SJCRH30 (cell line): ENCODE measurements at regions not wholly inside any gene's neighbourhood (a gene's known extent, or its start where the extent isn't known, plus 50 kb on each side); places are given as distances from the start of the nearest gene placed in this dataset.
A peak's percentile ranks its signal among the peaks of the same experiment; 100 is the strongest.

Experiments used
- DNase-seq, 2 experiments: peaks; one replicate each; pipeline ENCODE4 v3.0.0-alpha.2; 2015 to 2020
- H3K27ac ChIP-seq: fragments of 250-450 bp; sonication (Bioruptor Pico); 2 replicates; pipeline ENCODE4 v1.5.1; 2020; ENCODE audit warnings: mild to moderate bottlenecking, moderate library complexity
- H3K27me3 ChIP-seq: fragments of 250-450 bp; sonication (Bioruptor Pico); 2 replicates; pipeline ENCODE4 v1.5.1; 2020; ENCODE audit warnings: mild to moderate bottlenecking, moderate library complexity
- H3K36me3 ChIP-seq: fragments of 250-450 bp; sonication (Bioruptor Pico); 2 replicates; pipeline ENCODE4 v1.5.1; 2020; ENCODE audit warnings: mild to moderate bottlenecking, moderate library complexity
- H3K4me1 ChIP-seq: fragments of 250-450 bp; sonication (Bioruptor Pico); 2 replicates; pipeline ENCODE4 v1.5.1; 2020; ENCODE audit warnings: mild to moderate bottlenecking, moderate library complexity
- H3K4me3 ChIP-seq: fragments of 250-450 bp; sonication (Bioruptor Pico); 2 replicates; pipeline ENCODE4 v1.5.1; 2020; ENCODE audit warnings: mild to moderate bottlenecking, moderate library complexity
- H3K9me3 ChIP-seq: fragments of 250-450 bp; sonication (Bioruptor Pico); replicated peaks from 2 replicates; pipeline ENCODE4 v1.5.1; 2020; ENCODE audit warnings: mild to moderate bottlenecking, moderate library complexity

DNA sequence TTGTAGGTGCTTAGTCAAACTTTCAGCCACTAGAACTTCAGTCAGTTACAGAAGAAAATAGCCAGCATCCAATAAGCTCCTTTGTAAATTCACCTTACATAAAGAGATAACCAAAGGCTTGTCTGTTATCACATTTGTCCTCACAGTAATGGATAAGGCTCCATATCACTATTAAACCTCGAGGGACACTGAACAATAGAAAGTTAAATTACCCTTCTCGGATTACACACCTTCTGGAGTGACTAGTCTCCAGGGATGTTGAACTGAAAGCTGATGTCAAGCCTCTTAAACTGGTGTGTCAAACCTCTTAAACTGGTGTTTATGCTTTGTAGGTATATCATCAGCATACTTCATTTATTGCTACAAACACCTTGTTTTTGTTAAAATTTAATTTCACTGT lies 639.0 kb downstream of the CENPC start:
- Histone ChIP-seq H3K36me3 (0 out of 2 replicates have a peak, but pooled peaks cover 2% of the 10 kb centered on the region), H3K27me3 (no peaks in the 10 kb centered on the region), H3K27ac (no peak overlapping the region), H3K4me3 (no peak overlapping the region), H3K4me1 (no peaks in the 10 kb centered on the region), H3K9me3 (no peaks in the 10 kb centered on the region)
- peak in 1 of 2 experiments; percentile 15 for DNase-seq

DNA sequence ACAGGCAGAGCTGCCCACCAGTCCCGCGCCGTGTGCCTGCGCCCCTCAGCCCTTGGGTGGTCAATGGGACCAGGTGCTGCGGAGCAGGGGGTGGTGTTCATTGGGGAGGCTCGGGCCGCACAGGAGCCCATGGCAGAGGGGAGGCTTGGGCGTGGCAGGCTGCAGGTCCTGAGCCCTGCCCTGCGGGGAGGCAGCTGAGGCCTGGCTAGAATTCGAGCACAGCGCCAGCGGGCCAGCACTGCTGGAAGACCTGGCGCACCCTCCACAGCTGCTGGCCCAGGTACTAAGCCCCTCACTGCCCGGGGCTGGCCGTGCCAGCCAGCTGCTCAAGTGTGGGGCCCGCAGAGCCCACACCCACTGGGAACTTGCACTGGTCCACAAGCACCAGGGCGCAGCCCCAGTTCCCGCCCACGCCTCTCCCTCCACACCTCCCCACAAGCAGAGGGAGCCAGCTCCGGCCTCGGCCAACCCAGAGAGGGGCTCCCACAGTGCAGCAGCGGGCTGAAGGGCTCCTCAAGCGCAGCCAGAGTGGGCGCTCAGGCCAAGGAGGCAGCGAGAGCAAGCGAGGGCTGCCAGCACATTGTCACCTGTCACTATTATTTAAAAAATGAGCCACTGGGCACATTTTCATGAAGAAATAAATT lies 645.8 kb downstream of the CENPC start:
- Histone ChIP-seq H3K27ac (no peak overlapping the region), H3K9me3 (no peaks in the 10 kb centered on the region), H3K4me1 (no peaks in the 10 kb centered on the region), H3K27me3 (no peaks in the 10 kb centered on the region), H3K36me3 (0 out of 2 replicates have a peak, but pooled peaks cover 2% of the 10 kb centered on the region), H3K4me3 (no peak overlapping the region)
- no peak for DNase-seq

DNA sequence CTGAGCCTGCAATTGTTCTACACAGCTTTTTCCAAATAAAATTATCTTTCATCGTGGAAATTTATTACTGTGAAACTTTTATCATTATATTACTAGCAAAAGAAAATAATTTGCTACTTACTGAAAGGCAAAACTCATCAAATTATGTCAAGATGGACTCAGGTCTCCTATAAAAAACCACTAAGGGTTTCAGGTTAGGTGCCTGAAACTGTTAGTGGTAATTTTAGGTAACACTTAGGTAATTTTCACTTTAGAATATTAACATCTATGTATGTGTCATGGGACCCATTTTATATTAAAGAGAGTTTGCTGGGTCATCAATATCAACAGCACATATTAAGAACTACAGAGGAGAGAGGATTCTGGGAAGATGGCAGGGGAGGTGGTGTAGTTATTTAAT lies 651.5 kb downstream of the CENPC start:
- no peaks in the 10 kb centered on the region for H3K9me3 ChIP-seq

DNA sequence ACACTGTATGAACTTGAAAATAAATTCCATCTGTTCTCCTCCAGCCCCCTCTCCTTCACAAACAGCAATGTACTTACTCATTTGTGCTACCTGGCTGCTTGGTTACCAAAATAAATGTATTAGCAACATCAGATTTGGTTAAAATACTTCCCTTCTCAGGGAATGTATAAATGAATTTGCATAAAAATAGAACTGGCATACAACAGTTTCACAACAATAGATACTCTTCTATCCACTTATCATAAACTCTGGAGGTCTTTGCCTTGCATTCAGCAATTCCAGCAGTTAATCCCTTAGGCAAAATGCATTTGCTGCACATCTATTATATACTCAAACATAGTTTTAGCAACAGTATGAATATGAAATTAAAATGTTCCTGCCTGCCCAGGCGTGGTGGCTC lies 658.2 kb downstream of the CENPC start:
- Histone ChIP-seq H3K4me3 (no peak overlapping the region), H3K27ac (no peak overlapping the region), H3K27me3 (no peaks in the 10 kb centered on the region), H3K36me3 (no peaks in the 10 kb centered on the region), H3K4me1 (no peaks in the 10 kb centered on the region), H3K9me3 (no peaks in the 10 kb centered on the region)
- DNase-seq: no peak

More for the DNA sequence above, 651.5 kb downstream of the CENPC start:
- Histone ChIP-seq H3K36me3 (no peaks in the 10 kb centered on the region), H3K27ac (no peak overlapping the region), H3K4me1 (no peaks in the 10 kb centered on the region), H3K27me3 (no peaks in the 10 kb centered on the region), H3K4me3 (no peak overlapping the region)
- DNase-seq: no peak

DNA sequence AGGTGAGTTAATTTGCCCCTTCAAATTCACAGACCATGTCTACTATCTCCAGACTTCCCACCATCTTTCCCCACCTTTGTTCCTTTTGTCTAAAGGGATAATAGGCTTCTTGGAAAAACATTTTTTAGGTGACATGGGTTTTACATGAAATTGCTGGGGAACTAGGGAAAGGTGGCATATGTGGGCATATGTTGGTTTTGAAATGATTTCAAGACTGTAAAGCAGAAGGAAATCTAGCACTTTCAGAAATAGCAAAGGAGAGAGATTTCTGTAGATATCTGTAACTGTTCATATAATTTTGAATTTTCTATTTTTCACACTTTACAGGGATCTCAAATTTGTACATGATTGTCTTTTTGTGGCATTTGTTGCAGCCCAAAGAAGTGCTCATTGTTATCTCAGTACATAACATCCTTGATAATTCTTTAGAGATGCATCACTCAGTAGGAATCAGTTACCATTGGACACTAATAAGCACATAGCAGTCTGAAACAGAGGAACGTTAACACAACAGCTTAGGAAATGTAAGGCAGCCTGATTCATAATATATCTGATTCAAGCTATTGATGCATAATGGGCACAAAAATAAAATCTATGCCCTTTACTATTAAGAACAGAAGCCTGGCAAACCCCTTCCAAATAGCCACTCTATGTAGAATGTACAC lies 659.7 kb downstream of the CENPC start:
- no peaks in the 10 kb centered on the region for H3K4me1 ChIP-seq
- no peaks in the 10 kb centered on the region for H3K36me3 ChIP-seq
- no peaks in the 10 kb centered on the region for H3K9me3 ChIP-seq
- H3K27me3 ChIP-seq: no peaks in the 10 kb centered on the region
- H3K27ac ChIP-seq: no peak overlapping the region
- no peak for DNase-seq
- no peak overlapping the region for H3K4me3 ChIP-seq

DNA sequence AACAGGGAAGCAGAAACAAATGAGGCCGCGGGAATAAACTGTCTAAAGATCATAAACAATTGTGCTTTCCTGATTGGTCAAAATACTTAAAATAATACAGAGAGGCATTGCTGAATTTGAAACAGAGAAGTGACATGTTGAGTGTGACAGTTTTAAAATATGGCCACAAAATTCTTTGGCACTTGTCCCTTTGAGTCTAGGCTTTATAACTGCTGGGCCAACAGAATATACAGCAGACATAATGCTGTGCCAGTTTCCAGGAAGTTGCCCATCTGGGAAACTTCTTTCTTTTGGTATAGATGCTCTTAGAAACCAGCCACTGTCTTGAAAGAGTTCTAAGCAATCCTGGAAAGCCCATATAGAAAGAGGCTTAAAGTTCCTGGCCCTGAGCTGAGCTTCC lies 668.4 kb downstream of the CENPC start:
- Histone ChIP-seq H3K4me1 (no peaks in the 10 kb centered on the region), H3K9me3 (no peaks in the 10 kb centered on the region), H3K27me3 (no peaks in the 10 kb centered on the region), H3K4me3 (no peak overlapping the region), H3K36me3 (no peaks in the 10 kb centered on the region), H3K27ac (no peak overlapping the region)
- no peak for DNase-seq

DNA sequence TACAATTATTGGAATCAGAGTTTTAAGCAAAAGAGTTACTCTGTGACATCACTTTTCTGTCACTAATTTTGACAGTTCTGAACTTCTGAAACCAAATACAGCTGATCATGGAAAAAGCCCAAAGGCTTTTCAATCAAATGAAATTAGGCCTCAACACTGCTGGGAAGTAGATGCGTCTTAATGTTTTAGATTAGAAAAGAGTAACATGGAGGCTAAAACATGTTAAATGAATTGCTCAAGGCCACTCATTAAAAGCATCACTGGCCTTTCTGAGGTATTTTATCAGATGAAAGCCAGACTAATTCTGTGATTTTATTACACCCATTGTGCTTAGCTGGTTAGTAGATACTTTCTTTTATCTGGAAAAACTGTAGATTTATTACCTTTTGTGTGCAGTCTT lies 672.6 kb downstream of the CENPC start:
- no peak for DNase-seq
- Histone ChIP-seq H3K36me3 (no peaks in the 10 kb centered on the region), H3K27me3 (no peaks in the 10 kb centered on the region), H3K4me1 (no peaks in the 10 kb centered on the region), H3K27ac (no peak overlapping the region), H3K4me3 (no peak overlapping the region), H3K9me3 (no peaks in the 10 kb centered on the region)

DNA sequence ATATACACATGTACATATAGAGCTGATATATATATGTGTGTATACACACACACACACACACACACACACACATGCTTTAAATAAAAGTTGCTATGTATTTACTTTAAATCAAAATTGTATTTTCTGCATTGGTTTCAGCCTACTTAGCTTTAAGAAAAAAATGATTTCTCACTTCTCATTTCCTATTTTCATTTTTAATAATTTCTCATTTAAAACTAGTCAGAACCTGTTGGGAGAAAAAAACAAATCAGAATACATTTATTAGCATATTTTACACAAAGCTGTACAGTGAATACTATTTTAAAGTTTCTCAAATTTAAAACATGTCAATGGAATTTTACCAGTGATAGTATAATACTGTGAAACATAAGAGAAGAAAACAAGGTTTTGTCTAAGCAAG lies 681.8 kb downstream of the CENPC start:
- H3K4me3 ChIP-seq: no peak overlapping the region
- no peak for DNase-seq
- H3K27ac ChIP-seq: no peak overlapping the region
- 0 out of 2 replicates have a peak, but pooled peaks cover 2% of the 10 kb centered on the region for H3K9me3 ChIP-seq
- no peaks in the 10 kb centered on the region for H3K4me1 ChIP-seq
- H3K27me3 ChIP-seq: no peaks in the 10 kb centered on the region
- H3K36me3 ChIP-seq: no peaks in the 10 kb centered on the region

DNA sequence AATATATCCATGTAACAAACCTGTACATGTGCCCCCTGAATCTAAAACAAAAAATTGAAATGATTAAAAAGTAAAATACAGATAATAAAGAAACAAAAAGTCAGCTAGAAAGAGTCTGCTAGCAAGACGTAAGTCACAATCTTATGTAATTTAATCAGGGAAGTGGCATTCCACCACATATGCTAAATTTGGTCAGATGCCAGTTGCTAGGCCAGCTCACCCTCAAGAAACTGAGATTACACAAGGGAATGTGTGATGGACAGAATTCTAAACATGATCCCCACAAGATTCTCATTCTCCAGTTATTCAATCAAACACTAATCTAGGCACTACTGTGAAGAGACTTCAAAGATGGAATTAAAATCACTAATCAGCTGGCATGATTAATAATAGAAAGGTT lies 689.3 kb downstream of the CENPC start:
- H3K4me1 ChIP-seq: no peaks in the 10 kb centered on the region
- 0 out of 2 replicates have a peak, but pooled peaks cover 2% of the 10 kb centered on the region for H3K9me3 ChIP-seq
- H3K27me3 ChIP-seq: no peaks in the 10 kb centered on the region
- H3K27ac ChIP-seq: no peak overlapping the region
- no peaks in the 10 kb centered on the region for H3K36me3 ChIP-seq
- H3K4me3 ChIP-seq: no peak overlapping the region
- peak in 1 of 2 experiments; percentile 6 for DNase-seq

DNA sequence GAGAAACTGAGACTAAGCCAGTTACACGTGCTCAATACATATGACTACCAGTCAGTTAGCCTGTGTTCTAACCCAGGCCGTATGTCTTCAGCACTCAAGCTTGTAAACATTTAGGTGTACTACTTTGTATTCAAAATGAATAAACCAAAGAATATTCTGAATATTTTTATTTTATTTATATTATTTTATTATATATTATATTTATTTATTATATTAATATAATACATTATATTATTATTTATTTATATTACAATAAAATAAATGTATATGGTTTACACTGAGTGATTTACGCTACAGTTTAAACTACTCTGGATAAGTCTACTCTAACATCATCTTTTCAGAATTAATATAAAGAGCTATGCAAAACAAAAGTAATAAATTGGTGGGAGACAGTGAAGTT lies 691.5 kb downstream of the CENPC start:
- Histone ChIP-seq H3K4me1 (no peaks in the 10 kb centered on the region), H3K27me3 (no peaks in the 10 kb centered on the region), H3K36me3 (no peaks in the 10 kb centered on the region), H3K4me3 (no peak overlapping the region), H3K9me3 (no peaks in the 10 kb centered on the region), H3K27ac (no peak overlapping the region)
- no peak for DNase-seq

DNA sequence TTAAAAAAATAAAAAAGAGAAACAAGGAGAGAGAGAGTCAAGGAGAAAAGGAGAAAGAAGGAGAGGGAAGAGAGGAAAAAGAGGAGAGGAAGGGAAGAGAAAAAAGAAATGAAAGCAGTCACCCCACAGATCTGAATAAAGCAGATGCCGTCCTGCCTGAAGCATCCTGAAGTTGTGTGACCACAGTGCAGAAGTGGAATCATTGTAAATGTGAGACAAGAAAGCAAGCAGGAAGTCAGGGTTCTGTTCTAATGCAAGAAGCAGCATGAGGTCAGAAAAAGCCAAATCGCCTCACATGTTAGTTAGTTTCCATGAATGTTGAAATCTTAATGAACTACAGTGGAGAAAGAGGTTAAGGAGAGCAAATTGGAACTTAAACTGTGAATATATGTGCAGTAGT lies 692.5 kb downstream of the CENPC start:
- Histone ChIP-seq H3K36me3 (no peaks in the 10 kb centered on the region), H3K27ac (no peak overlapping the region), H3K4me3 (no peak overlapping the region), H3K9me3 (no peaks in the 10 kb centered on the region), H3K27me3 (no peaks in the 10 kb centered on the region), H3K4me1 (no peaks in the 10 kb centered on the region)
- DNase-seq: peak in 1 of 2 experiments; percentile 8

DNA sequence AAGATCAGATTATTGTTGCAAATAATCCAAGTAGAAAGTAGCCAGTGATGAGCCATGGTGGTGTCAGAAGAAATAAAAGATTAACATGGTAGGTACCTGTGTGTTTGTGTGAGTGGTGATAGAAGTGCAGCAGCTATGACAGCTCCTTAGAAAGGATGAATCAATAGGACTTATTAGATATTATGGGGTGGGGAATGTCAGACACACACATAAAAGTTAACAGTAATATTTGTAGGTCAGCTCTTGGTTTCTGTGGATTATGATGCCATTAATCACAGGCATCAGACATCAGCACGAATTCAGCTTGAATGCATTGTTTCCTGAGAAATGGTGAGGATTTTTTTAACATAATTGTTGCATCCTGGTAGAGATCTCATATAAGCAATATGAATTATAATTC lies 695.7 kb downstream of the CENPC start:
- Histone ChIP-seq H3K9me3 (no peaks in the 10 kb centered on the region), H3K27ac (no peak overlapping the region), H3K4me3 (no peak overlapping the region), H3K4me1 (no peaks in the 10 kb centered on the region), H3K27me3 (no peaks in the 10 kb centered on the region), H3K36me3 (no peaks in the 10 kb centered on the region)
- no peak for DNase-seq

DNA sequence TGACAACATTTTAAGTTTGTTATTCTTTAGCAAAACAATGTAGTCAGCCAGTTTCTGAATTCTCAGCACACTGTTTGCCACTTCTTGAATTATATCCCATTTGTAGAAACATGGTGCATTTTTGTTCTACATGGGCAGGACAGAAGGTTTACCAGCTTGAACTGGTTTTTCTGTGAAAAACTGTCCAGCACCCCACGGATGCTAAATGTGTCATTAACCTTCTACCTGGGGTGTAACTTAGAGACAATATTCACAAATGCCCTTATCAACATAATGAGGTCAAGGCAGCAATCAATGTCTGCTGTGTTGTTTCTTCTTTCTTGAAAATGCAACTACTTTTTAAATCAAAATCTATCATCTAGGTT lies 702.6 kb downstream of the CENPC start:
- Histone ChIP-seq H3K27ac (no peak overlapping the region), H3K27me3 (no peaks in the 10 kb centered on the region), H3K4me3 (no peak overlapping the region), H3K4me1 (no peaks in the 10 kb centered on the region), H3K36me3 (no peaks in the 10 kb centered on the region), H3K9me3 (no peaks in the 10 kb centered on the region; the same call in 1 of the 2 replicates)
- no peak for DNase-seq

DNA sequence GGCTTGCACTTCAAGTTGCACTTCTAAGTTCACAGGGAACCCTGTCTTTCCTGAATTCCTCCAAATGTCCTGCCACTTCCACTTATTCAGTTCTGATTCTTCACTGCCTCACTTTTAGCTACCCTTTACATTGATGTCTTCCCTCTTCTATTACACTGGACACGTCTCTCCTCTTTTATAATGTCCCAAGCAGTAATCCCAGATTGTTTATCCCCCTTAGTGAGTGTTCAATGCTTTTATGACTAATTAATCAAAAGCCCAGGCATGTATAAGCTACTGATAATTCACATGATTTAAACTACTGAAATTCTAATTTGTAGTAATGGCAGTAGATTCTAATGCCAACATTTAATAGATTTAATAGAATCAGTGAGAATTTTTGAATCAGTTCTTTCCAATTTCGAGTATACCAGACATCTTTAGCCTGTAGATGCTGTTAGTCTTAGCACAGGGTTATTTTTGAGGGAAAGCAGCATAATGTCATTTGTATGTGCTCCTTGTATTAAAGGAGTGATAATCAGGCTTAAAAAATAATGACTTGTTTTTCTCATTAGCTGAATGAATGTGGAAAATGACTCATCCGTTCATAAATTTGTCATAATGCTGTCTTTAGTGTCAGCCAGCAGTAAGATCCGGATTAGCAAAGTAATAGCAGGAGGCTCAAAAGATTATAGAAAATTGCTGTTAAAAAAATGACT lies 703.1 kb downstream of the CENPC start:
- Histone ChIP-seq H3K36me3 (no peaks in the 10 kb centered on the region), H3K9me3 (no peaks in the 10 kb centered on the region; the same call in 1 of the 2 replicates), H3K4me3 (no peak overlapping the region), H3K27ac (no peak overlapping the region), H3K4me1 (no peaks in the 10 kb centered on the region), H3K27me3 (no peaks in the 10 kb centered on the region)
- DNase-seq: no peak

DNA sequence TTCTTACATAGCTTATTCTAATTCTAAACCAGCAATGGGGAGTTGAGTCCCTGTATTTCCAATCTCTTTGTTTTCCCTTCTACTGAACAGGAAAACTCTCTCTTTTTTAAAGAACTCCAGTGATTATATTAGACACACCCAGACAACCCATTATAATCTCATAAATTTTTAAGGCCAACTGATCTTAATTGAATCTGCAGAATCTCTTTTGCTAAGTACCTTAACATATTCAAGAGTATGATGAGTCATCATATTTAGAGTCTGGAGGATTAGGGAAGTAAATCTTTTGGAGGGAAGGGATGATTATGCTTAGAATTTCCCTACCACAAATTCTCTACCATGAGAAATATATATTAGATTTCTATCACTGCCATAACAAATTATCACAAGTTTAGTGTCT lies 705.1 kb downstream of the CENPC start:
- DNase-seq: no peak
- no peaks in the 10 kb centered on the region for H3K27me3 ChIP-seq

More for the DNA sequence above, 705.1 kb downstream of the CENPC start:
- no peak overlapping the region for H3K27ac ChIP-seq
- no peaks in the 10 kb centered on the region for H3K36me3 ChIP-seq
- H3K4me3 ChIP-seq: no peak overlapping the region
- H3K4me1 ChIP-seq: no peaks in the 10 kb centered on the region
- no peaks in the 10 kb centered on the region; the same call in 1 of the 2 replicates for H3K9me3 ChIP-seq
